ENCODE measurements at regions not wholly inside any gene's neighbourhood (a gene's known extent, or its start where the extent isn't known, plus 50 kb on each side); places are given as distances from the start of the nearest gene placed in this dataset.

- TF ChIP-seq CTCF (IDR thresholded peaks at IDR 0.05; ENCODE audit: insufficient read depth, low read length, poor library complexity, severe bottlenecking) (no peak), EZH2phosphoT487 (conservative IDR thresholded peaks at IDR 0.05; ENCODE audit: low read length) (no peak)
These were observed 87.5 kb downstream of the CD200R1L start for GRCh38 chr3:112759210-112759609.

Data from SU-DHL-6 (cell line).